Esophagus squamous epithelium (tissue), 4 donors: ENCODE measurements at regions not wholly inside any gene's neighbourhood (a gene's known extent, or its start where the extent isn't known, plus 50 kb on each side); places are given as distances from the start of the nearest gene placed in this dataset.

Experiments
- CTCF ChIP-seq, 6 experiments: fragments of 450-650 bp in 4 of 6; fragments of 200-600 bp in 2 of 6; sonication (generic) in 2 of 6; IDR thresholded peaks; one replicate each; pipeline ENCODE4 v1.5.1; 2016 to 2019; ENCODE audit warnings: antibody characterized with exemption in 6 of 6, mild to moderate bottlenecking in 4 of 6, moderate library complexity in 4 of 6
- POLR2A ChIP-seq, 4 donors: fragments of 450-650 bp; IDR thresholded peaks; one replicate each; pipeline ENCODE4 v1.6.1; 2017; ENCODE audit warnings: antibody characterized with exemption in 4 of 4, mild to moderate bottlenecking in 4 of 4, moderate library complexity in 3 of 4

DNA sequence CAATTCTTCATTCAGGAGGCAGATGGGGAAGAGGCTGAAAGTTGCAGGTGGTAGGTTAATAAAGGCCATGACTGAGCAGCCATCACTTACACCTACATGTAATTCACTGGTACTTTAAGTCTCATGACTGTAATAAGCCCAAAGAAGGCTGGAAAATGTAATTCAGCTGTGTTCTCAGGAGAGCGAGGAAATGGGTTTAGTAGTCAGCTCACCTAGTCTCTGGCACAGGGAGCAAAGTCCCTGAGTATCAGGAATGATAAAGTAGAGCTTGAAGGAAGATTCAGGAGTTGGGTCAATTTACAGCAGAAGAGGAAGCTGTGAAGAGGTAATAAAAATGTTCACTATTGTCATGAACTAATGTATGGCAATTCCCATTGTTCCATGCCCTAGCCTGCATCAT is 393.4 kb upstream of the KAZN start:
- TF ChIP-seq CTCF (IDR thresholded peaks at IDR 0.05) (no peak), POLR2A (IDR thresholded peaks at IDR 0.05) (no peak)
